HCT116 (cell line): ENCODE measurements at regions not wholly inside any gene's neighbourhood (a gene's known extent, or its start where the extent isn't known, plus 50 kb on each side); places are given as distances from the start of the nearest gene placed in this dataset.

Experiments
- CEBPB ChIP-seq: IDR thresholded peaks from 2 replicates; pipeline ENCODE4 v1.6.1; 2012; ENCODE audit warnings: low read depth
- CTCF ChIP-seq, 3 experiments: fragments of 200-600 bp in 1 of 3; sonication (generic) in 1 of 3; IDR thresholded peaks in 2 of 3; conservative IDR thresholded peaks in 1 of 3; 2 replicates each; pipeline ENCODE4 v1.5.1; 2012 to 2017; ENCODE audit warnings: low read depth in 2 of 3, low read length in 2 of 3, antibody characterized with exemption in 1 of 3, borderline replicate concordance in 1 of 3, control low read depth in 1 of 3, mild to moderate bottlenecking in 1 of 3, mixed read lengths in 1 of 3, mixed run types in 1 of 3, moderate library complexity in 1 of 3; ENCODE audit not compliant: insufficient read depth in 1 of 3
- EZH2 ChIP-seq: fragments of 200-600 bp; sonication (generic); IDR thresholded peaks from 2 replicates; pipeline ENCODE4 v1.6.1; 2017; ENCODE audit warnings: antibody characterized with exemption, mixed run types
- EZH2phosphoT487 ChIP-seq: fragments of 200-600 bp; IDR thresholded peaks from 2 replicates; pipeline ENCODE4 v1.6.1; 2018; ENCODE audit warnings: antibody characterized with exemption, borderline replicate concordance
- JUND ChIP-seq: IDR thresholded peaks from 2 replicates; pipeline ENCODE4 v1.6.1; 2012
- MAX ChIP-seq: IDR thresholded peaks from 2 replicates; pipeline ENCODE4 v1.6.1; 2012
- POLR2A ChIP-seq: IDR thresholded peaks from 2 replicates; pipeline ENCODE4 v1.7.0; 2011; ENCODE audit warnings: borderline replicate concordance; ENCODE audit not compliant: insufficient read depth, insufficient read length; ENCODE audit errors: extremely low read depth
- POLR2AphosphoS5 ChIP-seq: IDR thresholded peaks from 2 replicates; pipeline ENCODE4 v1.6.1; 2011; ENCODE audit warnings: mild to moderate bottlenecking, low read depth, low read length, moderate library complexity
- RAD21 ChIP-seq: IDR thresholded peaks from 2 replicates; pipeline ENCODE4 v1.6.1; 2012; ENCODE audit warnings: low read depth, mild to moderate bottlenecking
- TCF7L2 ChIP-seq: IDR thresholded peaks from 2 replicates; pipeline ENCODE4 v1.7.0; 2011; ENCODE audit warnings: borderline replicate concordance, inconsistent platforms; ENCODE audit not compliant: insufficient read depth, insufficient read length; ENCODE audit errors: extremely low read depth
- ZFX ChIP-seq: fragments of 450-650 bp; IDR thresholded peaks from 2 replicates; pipeline ENCODE4 v1.6.1; 2017
- TF ChIP-seq, protein P1 (sequence below): IDR thresholded peaks from 2 replicates; pipeline ENCODE4 v1.6.1; 2012
- TF ChIP-seq, protein P2 (sequence below): IDR thresholded peaks from 2 replicates; pipeline ENCODE4 v1.6.1; 2011; ENCODE audit warnings: mild to moderate bottlenecking, low read length, moderate library complexity; ENCODE audit not compliant: insufficient replicate concordance; ENCODE audit errors: extremely low read depth
- TF ChIP-seq, protein P3 (sequence below): IDR thresholded peaks from 2 replicates; pipeline ENCODE4 v1.6.1; 2012; ENCODE audit warnings: low read depth

DNA sequence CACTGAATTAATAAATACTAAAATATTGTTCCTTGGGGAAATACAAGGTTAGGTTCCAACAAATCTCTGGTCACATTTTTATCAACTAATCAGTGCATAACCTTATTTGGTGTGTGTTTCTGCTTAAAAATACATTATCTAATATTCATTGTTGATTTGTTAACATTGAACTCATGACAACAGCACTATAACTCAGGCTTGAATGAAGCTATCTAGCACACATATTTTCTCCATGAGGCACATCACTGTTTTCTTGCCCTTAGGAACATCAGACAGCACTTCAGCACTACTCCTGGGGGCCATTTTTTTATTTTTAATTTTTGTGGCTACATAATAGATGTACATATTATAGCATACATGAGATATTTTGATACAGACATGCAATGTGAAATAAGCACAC lies 277.2 kb upstream of the NT5E start:
- TF ChIP-seq TCF7L2: no peak
- TF ChIP-seq MAX: no peak
- TF ChIP-seq POLR2A: no peak
- TF ChIP-seq CTCF (IDR thresholded peaks at IDR 0.05 in 2 of 3, conservative IDR thresholded peaks at IDR 0.05 in 1 of 3; ENCODE audit: borderline replicate concordance in 1 of 3, insufficient read depth in 1 of 3, low read depth in 2 of 3, low read length in 2 of 3): no peak
- TF ChIP-seq POLR2AphosphoS5: no peak
- TF ChIP-seq EZH2: no peak
- TF ChIP-seq JUND: no peak
- no peak for TF ChIP-seq EZH2phosphoT487
- TF ChIP-seq, protein P1, sequence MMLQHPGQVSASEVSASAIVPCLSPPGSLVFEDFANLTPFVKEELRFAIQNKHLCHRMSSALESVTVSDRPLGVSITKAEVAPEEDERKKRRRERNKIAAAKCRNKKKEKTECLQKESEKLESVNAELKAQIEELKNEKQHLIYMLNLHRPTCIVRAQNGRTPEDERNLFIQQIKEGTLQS: no peak
- no peak for TF ChIP-seq ZFX
- TF ChIP-seq, protein P2, sequence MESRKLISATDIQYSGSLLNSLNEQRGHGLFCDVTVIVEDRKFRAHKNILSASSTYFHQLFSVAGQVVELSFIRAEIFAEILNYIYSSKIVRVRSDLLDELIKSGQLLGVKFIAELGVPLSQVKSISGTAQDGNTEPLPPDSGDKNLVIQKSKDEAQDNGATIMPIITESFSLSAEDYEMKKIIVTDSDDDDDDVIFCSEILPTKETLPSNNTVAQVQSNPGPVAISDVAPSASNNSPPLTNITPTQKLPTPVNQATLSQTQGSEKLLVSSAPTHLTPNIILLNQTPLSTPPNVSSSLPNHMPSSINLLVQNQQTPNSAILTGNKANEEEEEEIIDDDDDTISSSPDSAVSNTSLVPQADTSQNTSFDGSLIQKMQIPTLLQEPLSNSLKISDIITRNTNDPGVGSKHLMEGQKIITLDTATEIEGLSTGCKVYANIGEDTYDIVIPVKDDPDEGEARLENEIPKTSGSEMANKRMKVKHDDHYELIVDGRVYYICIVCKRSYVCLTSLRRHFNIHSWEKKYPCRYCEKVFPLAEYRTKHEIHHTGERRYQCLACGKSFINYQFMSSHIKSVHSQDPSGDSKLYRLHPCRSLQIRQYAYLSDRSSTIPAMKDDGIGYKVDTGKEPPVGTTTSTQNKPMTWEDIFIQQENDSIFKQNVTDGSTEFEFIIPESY: no peak
- no peak for TF ChIP-seq CEBPB
- TF ChIP-seq RAD21: no peak
- TF ChIP-seq, protein P3, sequence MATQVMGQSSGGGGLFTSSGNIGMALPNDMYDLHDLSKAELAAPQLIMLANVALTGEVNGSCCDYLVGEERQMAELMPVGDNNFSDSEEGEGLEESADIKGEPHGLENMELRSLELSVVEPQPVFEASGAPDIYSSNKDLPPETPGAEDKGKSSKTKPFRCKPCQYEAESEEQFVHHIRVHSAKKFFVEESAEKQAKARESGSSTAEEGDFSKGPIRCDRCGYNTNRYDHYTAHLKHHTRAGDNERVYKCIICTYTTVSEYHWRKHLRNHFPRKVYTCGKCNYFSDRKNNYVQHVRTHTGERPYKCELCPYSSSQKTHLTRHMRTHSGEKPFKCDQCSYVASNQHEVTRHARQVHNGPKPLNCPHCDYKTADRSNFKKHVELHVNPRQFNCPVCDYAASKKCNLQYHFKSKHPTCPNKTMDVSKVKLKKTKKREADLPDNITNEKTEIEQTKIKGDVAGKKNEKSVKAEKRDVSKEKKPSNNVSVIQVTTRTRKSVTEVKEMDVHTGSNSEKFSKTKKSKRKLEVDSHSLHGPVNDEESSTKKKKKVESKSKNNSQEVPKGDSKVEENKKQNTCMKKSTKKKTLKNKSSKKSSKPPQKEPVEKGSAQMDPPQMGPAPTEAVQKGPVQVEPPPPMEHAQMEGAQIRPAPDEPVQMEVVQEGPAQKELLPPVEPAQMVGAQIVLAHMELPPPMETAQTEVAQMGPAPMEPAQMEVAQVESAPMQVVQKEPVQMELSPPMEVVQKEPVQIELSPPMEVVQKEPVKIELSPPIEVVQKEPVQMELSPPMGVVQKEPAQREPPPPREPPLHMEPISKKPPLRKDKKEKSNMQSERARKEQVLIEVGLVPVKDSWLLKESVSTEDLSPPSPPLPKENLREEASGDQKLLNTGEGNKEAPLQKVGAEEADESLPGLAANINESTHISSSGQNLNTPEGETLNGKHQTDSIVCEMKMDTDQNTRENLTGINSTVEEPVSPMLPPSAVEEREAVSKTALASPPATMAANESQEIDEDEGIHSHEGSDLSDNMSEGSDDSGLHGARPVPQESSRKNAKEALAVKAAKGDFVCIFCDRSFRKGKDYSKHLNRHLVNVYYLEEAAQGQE: no peak
